HEK293 (cell line): ENCODE measurements at regions not wholly inside any gene's neighbourhood (a gene's known extent, or its start where the extent isn't known, plus 50 kb on each side); places are given as distances from the start of the nearest gene placed in this dataset.

Source experiments
- CTCF ChIP-seq: fragments of 450-650 bp; formaldehyde crosslinking; IDR thresholded peaks from 2 replicates; pipeline ENCODE4 v1.5.1; 2016; ENCODE audit warnings: missing biosample characterization, missing genetic modification characterization
- HIC1 ChIP-seq: fragments of 450-650 bp; formaldehyde crosslinking; IDR thresholded peaks from 2 replicates; pipeline ENCODE4 v1.5.1; 2016; ENCODE audit warnings: missing biosample characterization, missing genetic modification characterization
- MEIS1 ChIP-seq: sonication (generic); formaldehyde crosslinking; IDR thresholded peaks from 2 replicates; pipeline ENCODE4 v1.8.1; 2022; ENCODE audit warnings: missing genetic modification reagents, mild to moderate bottlenecking, borderline replicate concordance
- MYNN ChIP-seq: fragments of 450-650 bp; formaldehyde crosslinking; IDR thresholded peaks from 2 replicates; pipeline ENCODE4 v1.5.1; 2016; ENCODE audit warnings: missing biosample characterization, missing genetic modification characterization, borderline replicate concordance
- PRDM6 ChIP-seq: fragments of 450-650 bp; formaldehyde crosslinking; IDR thresholded peaks from 2 replicates; pipeline ENCODE4 v1.5.1; 2017; ENCODE audit warnings: missing biosample characterization, missing genetic modification characterization
- REST ChIP-seq: fragments of 450-650 bp; formaldehyde crosslinking; IDR thresholded peaks from 2 replicates; pipeline ENCODE4 v1.5.1; 2016; ENCODE audit warnings: missing biosample characterization, missing genetic modification characterization
- ZNF274 ChIP-seq, 2 experiments: fragments of 200-500 bp in 1 of 2; fragments of 450-650 bp in 1 of 2; sonication (Bioruptor generic) in 1 of 2; formaldehyde crosslinking in 1 of 2; IDR thresholded peaks; 2 replicates each; pipeline versions ENCODE4 v1.5.1 to v1.6.1; 2014 to 2016; ENCODE audit warnings: borderline replicate concordance in 1 of 2, inconsistent platforms in 1 of 2, low read length in 1 of 2, missing biosample characterization in 1 of 2, missing genetic modification characterization in 1 of 2
- ZNF510 ChIP-seq: fragments of 450-650 bp; formaldehyde crosslinking; IDR thresholded peaks from 2 replicates; pipeline ENCODE4 v1.5.1; 2018; ENCODE audit warnings: mild to moderate bottlenecking, missing genetic modification characterization, missing biosample characterization; ENCODE audit not compliant: insufficient replicate concordance
- ZNF660 ChIP-seq: fragments of 450-650 bp; IDR thresholded peaks from 2 replicates; pipeline ENCODE4 v1.5.1; 2018; ENCODE audit warnings: missing biosample characterization, mild to moderate bottlenecking, missing genetic modification characterization
- TF ChIP-seq, protein P1 (sequence below): fragments of 450-650 bp; formaldehyde crosslinking; IDR thresholded peaks from 2 replicates; pipeline ENCODE4 v1.5.1; 2016; ENCODE audit warnings: missing biosample characterization, missing genetic modification characterization, borderline replicate concordance
- TF ChIP-seq, protein P2 (sequence below): fragments of 450-650 bp; formaldehyde crosslinking; IDR thresholded peaks from 2 replicates; pipeline ENCODE4 v1.5.1; 2016; ENCODE audit warnings: missing biosample characterization, missing genetic modification characterization
- TF ChIP-seq, protein P3 (sequence below): fragments of 450-650 bp; formaldehyde crosslinking; IDR thresholded peaks from 2 replicates; pipeline ENCODE4 v1.5.1; 2016; ENCODE audit warnings: missing biosample characterization, missing genetic modification characterization
- TF ChIP-seq, protein P4 (sequence below): fragments of 450-650 bp; formaldehyde crosslinking; IDR thresholded peaks from 2 replicates; pipeline ENCODE4 v1.5.1; 2016; ENCODE audit warnings: missing biosample characterization, missing genetic modification characterization
- TF ChIP-seq, protein P5 (sequence below): fragments of 450-650 bp; formaldehyde crosslinking; IDR thresholded peaks from 2 replicates; pipeline ENCODE4 v1.5.1; 2017; ENCODE audit warnings: missing biosample characterization, missing genetic modification characterization

- no peak for TF ChIP-seq ZNF660 (tag by site-specific recombination)
- TF ChIP-seq CTCF (tag by site-specific recombination), result no peak
- TF ChIP-seq, protein P1, sequence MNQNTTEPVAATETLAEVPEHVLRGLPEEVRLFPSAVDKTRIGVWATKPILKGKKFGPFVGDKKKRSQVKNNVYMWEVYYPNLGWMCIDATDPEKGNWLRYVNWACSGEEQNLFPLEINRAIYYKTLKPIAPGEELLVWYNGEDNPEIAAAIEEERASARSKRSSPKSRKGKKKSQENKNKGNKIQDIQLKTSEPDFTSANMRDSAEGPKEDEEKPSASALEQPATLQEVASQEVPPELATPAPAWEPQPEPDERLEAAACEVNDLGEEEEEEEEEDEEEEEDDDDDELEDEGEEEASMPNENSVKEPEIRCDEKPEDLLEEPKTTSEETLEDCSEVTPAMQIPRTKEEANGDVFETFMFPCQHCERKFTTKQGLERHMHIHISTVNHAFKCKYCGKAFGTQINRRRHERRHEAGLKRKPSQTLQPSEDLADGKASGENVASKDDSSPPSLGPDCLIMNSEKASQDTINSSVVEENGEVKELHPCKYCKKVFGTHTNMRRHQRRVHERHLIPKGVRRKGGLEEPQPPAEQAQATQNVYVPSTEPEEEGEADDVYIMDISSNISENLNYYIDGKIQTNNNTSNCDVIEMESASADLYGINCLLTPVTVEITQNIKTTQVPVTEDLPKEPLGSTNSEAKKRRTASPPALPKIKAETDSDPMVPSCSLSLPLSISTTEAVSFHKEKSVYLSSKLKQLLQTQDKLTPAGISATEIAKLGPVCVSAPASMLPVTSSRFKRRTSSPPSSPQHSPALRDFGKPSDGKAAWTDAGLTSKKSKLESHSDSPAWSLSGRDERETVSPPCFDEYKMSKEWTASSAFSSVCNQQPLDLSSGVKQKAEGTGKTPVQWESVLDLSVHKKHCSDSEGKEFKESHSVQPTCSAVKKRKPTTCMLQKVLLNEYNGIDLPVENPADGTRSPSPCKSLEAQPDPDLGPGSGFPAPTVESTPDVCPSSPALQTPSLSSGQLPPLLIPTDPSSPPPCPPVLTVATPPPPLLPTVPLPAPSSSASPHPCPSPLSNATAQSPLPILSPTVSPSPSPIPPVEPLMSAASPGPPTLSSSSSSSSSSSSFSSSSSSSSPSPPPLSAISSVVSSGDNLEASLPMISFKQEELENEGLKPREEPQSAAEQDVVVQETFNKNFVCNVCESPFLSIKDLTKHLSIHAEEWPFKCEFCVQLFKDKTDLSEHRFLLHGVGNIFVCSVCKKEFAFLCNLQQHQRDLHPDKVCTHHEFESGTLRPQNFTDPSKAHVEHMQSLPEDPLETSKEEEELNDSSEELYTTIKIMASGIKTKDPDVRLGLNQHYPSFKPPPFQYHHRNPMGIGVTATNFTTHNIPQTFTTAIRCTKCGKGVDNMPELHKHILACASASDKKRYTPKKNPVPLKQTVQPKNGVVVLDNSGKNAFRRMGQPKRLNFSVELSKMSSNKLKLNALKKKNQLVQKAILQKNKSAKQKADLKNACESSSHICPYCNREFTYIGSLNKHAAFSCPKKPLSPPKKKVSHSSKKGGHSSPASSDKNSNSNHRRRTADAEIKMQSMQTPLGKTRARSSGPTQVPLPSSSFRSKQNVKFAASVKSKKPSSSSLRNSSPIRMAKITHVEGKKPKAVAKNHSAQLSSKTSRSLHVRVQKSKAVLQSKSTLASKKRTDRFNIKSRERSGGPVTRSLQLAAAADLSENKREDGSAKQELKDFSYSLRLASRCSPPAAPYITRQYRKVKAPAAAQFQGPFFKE (tag by site-specific recombination), result no peak
- no peak for TF ChIP-seq MEIS1 (CRISPR knock-in tag)
- TF ChIP-seq REST (tag by site-specific recombination), result no peak
- TF ChIP-seq, protein P2, sequence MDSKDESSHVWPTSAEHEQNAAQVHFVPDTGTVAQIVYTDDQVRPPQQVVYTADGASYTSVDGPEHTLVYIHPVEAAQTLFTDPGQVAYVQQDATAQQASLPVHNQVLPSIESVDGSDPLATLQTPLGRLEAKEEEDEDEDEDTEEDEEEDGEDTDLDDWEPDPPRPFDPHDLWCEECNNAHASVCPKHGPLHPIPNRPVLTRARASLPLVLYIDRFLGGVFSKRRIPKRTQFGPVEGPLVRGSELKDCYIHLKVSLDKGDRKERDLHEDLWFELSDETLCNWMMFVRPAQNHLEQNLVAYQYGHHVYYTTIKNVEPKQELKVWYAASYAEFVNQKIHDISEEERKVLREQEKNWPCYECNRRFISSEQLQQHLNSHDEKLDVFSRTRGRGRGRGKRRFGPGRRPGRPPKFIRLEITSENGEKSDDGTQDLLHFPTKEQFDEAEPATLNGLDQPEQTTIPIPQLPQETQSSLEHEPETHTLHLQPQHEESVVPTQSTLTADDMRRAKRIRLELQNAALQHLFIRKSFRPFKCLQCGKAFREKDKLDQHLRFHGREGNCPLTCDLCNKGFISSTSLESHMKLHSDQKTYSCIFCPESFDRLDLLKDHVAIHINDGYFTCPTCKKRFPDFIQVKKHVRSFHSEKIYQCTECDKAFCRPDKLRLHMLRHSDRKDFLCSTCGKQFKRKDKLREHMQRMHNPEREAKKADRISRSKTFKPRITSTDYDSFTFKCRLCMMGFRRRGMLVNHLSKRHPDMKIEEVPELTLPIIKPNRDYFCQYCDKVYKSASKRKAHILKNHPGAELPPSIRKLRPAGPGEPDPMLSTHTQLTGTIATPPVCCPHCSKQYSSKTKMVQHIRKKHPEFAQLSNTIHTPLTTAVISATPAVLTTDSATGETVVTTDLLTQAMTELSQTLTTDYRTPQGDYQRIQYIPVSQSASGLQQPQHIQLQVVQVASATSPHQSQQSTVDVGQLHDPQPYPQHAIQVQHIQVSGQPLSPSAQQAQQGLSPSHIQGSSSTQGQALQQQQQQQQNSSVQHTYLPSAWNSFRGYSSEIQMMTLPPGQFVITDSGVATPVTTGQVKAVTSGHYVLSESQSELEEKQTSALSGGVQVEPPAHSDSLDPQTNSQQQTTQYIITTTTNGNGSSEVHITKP (tag by site-specific recombination), result no peak
- TF ChIP-seq ZNF510 (tag by site-specific recombination), result no peak
- TF ChIP-seq, protein P3, sequence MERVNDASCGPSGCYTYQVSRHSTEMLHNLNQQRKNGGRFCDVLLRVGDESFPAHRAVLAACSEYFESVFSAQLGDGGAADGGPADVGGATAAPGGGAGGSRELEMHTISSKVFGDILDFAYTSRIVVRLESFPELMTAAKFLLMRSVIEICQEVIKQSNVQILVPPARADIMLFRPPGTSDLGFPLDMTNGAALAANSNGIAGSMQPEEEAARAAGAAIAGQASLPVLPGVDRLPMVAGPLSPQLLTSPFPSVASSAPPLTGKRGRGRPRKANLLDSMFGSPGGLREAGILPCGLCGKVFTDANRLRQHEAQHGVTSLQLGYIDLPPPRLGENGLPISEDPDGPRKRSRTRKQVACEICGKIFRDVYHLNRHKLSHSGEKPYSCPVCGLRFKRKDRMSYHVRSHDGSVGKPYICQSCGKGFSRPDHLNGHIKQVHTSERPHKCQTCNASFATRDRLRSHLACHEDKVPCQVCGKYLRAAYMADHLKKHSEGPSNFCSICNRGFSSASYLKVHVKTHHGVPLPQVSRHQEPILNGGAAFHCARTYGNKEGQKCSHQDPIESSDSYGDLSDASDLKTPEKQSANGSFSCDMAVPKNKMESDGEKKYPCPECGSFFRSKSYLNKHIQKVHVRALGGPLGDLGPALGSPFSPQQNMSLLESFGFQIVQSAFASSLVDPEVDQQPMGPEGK, result no peak
- TF ChIP-seq, protein P4, sequence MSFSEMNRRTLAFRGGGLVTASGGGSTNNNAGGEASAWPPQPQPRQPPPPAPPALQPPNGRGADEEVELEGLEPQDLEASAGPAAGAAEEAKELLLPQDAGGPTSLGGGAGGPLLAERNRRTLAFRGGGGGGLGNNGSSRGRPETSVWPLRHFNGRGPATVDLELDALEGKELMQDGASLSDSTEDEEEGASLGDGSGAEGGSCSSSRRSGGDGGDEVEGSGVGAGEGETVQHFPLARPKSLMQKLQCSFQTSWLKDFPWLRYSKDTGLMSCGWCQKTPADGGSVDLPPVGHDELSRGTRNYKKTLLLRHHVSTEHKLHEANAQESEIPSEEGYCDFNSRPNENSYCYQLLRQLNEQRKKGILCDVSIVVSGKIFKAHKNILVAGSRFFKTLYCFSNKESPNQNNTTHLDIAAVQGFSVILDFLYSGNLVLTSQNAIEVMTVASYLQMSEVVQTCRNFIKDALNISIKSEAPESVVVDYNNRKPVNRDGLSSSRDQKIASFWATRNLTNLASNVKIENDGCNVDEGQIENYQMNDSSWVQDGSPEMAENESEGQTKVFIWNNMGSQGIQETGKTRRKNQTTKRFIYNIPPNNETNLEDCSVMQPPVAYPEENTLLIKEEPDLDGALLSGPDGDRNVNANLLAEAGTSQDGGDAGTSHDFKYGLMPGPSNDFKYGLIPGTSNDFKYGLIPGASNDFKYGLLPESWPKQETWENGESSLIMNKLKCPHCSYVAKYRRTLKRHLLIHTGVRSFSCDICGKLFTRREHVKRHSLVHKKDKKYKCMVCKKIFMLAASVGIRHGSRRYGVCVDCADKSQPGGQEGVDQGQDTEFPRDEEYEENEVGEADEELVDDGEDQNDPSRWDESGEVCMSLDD (tag by site-specific recombination), result no peak
- TF ChIP-seq MYNN, result no peak
- TF ChIP-seq, protein P5, sequence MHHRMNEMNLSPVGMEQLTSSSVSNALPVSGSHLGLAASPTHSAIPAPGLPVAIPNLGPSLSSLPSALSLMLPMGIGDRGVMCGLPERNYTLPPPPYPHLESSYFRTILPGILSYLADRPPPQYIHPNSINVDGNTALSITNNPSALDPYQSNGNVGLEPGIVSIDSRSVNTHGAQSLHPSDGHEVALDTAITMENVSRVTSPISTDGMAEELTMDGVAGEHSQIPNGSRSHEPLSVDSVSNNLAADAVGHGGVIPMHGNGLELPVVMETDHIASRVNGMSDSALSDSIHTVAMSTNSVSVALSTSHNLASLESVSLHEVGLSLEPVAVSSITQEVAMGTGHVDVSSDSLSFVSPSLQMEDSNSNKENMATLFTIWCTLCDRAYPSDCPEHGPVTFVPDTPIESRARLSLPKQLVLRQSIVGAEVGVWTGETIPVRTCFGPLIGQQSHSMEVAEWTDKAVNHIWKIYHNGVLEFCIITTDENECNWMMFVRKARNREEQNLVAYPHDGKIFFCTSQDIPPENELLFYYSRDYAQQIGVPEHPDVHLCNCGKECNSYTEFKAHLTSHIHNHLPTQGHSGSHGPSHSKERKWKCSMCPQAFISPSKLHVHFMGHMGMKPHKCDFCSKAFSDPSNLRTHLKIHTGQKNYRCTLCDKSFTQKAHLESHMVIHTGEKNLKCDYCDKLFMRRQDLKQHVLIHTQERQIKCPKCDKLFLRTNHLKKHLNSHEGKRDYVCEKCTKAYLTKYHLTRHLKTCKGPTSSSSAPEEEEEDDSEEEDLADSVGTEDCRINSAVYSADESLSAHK (tag by site-specific recombination), result no peak
- no peak for TF ChIP-seq HIC1 (tag by site-specific recombination)
- TF ChIP-seq ZNF274 (IDR thresholded peaks at IDR 0.05; ENCODE audit: low read length), result no peak
- TF ChIP-seq ZNF274 (tag by site-specific recombination; IDR thresholded peaks at IDR 0.05; ENCODE audit: borderline replicate concordance), result no peak
- no peak for TF ChIP-seq PRDM6 (tag by site-specific recombination)
Measured at GRCh38 chr1:81068726-81069125, 732.0 kb upstream of the ADGRL2 start.
